Loucy (cell line): ENCODE measurements at regions not wholly inside any gene's neighbourhood (a gene's known extent, or its start where the extent isn't known, plus 50 kb on each side); places are given as distances from the start of the nearest gene placed in this dataset.

Experiments used
- CTCF ChIP-seq: fragments of 200-600 bp; sonication (generic); conservative IDR thresholded peaks from 2 replicates; pipeline ENCODE4 v1.5.1; 2014; ENCODE audit warnings: mild to moderate bottlenecking, antibody characterized with exemption, low read length
- EZH2phosphoT487 ChIP-seq: fragments of 200-600 bp; IDR thresholded peaks from 2 replicates; pipeline ENCODE4 v1.6.1; 2018; ENCODE audit warnings: antibody characterized with exemption, mild to moderate bottlenecking, moderate library complexity, borderline replicate concordance

GRCh38 chr12:92349635-92350034 lies 204.0 kb upstream of the BTG1 start:
- no peak for TF ChIP-seq CTCF
- TF ChIP-seq EZH2phosphoT487, result no peak
